HG03025 (cell line): ENCODE measurements at regions not wholly inside any gene's neighbourhood (a gene's known extent, or its start where the extent isn't known, plus 50 kb on each side); places are given as distances from the start of the nearest gene placed in this dataset.

Experiments used
- ATAC-seq: cut with Tn5 transposase; IDR thresholded peaks from one replicate; pipeline ENCODE4 v1.9.1; 2021; ENCODE audit warnings: mild to moderate bottlenecking, moderate library complexity; ENCODE audit not compliant: unreplicated experiment, low FRiP score

GRCh38 chr12:25301798-25302197 lies 51.1 kb upstream of the KRAS start:
- ATAC-seq: no peak
